GM18505 (cell line): ENCODE measurements at regions not wholly inside any gene's neighbourhood (a gene's known extent, or its start where the extent isn't known, plus 50 kb on each side); places are given as distances from the start of the nearest gene placed in this dataset.
"Not testable (repeated sequence)": the region's sequence is repeated elsewhere in the genome, so short reads cannot be mapped to it uniquely, and the experiment has no call there.

Experiments used
- ATAC-seq: cut with Tn5 transposase; IDR thresholded peaks from one replicate; pipeline ENCODE4 v1.9.1; 2021; ENCODE audit not compliant: unreplicated experiment
- POLR2A ChIP-seq: IDR thresholded peaks from 4 replicates; pipeline ENCODE4 v1.6.1; 2011; ENCODE audit warnings: borderline replicate concordance; ENCODE audit not compliant: insufficient read depth, insufficient read length; ENCODE audit errors: extremely low read depth

GRCh38 chr1:228939881-228940392 is 204.7 kb downstream of the RHOU start:
- TF ChIP-seq POLR2A = no peak
- no peak for ATAC-seq

DNA sequence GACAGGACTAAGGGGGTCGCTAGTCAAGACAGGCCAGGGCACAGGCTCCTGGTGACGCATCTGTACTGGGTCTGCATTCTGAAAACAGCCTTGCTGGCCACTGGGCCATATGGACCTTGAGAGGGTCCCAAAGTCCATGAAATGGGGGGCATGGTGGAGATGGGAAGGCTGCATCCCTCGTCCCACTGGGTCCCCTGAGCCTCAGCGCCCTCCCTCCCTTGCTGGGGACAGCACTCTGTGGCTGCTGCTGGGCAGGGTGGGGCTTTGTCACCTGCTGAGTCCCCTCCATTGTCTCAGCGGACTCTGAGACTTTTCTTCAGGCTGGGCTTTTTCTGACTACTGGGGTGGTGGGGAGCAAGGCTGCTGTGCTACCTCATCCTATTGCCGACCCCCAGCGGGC is 205.2 kb downstream of the RHOU start:
- TF ChIP-seq POLR2A = no peak
- ATAC-seq = no peak

GRCh38 chr1:228940926-228941325 is 205.6 kb downstream of the RHOU start:
- TF ChIP-seq POLR2A = no peak
- no peak for ATAC-seq

DNA sequence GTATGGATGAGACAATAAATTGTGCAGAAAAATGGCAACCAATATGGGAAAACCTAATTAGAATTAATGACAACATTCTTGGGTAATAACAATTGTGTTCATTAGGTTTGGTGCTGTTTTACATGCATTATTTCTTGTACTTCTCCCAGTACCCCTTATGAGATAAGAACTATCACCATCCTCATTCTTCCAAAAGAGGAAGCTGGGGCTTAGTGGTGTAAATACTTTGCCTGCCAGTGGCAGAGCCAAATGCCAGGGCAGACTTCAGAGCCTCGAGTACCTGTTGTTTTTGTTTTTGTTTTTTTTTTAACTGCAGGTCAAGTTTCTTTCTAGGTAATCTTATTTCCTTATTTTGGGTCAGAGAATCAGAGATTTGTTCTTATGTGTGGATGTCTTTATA is 206.4 kb downstream of the RHOU start:
- no peak for ATAC-seq
- TF ChIP-seq POLR2A = no peak

DNA sequence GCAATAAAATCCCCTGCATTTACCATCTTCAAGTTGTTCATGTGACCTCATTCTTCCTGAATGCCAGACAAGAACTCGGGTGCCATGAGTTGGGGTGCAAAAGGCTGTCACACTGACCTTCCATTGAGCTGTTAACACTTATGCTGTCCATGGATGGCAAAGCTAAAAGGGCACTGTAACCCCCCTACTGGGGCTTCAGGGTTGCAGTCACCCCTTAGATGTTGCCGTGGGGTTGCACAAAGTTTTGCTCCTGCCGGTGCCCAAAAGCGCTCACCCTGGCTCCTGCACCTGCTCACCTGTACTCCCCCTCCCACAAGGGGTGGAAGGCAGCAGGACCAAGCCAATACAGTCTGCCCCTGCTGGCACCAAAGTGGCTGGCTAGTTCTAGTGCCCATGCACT is 208.2 kb downstream of the RHOU start:
- no peak for TF ChIP-seq POLR2A
- no peak for ATAC-seq

GRCh38 chr1:228944296-228944695 is 209.0 kb downstream of the RHOU start:
- no peak for TF ChIP-seq POLR2A
- no peak for ATAC-seq

DNA sequence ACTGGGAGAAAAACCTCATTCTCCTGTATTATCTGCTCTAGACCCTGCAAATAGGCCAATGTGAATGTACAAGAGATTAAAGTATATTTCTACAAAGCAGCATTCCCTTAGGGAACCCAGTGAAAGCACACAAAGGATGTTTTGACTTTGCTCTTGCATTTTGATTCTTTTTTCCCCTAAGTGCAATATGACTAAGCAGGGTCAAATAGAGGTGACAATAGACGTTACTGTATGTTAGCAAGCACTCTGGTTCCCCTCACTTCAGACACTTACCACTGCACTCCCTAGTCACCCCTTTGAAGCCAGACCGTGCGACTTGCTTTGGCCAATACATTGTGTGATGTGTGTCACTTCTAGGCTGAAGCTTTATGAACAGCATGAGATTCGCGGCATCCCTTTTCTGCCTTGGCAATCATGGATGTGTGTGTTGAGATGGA is 209.7 kb downstream of the RHOU start:
- ATAC-seq = no peak
- no peak for TF ChIP-seq POLR2A

DNA sequence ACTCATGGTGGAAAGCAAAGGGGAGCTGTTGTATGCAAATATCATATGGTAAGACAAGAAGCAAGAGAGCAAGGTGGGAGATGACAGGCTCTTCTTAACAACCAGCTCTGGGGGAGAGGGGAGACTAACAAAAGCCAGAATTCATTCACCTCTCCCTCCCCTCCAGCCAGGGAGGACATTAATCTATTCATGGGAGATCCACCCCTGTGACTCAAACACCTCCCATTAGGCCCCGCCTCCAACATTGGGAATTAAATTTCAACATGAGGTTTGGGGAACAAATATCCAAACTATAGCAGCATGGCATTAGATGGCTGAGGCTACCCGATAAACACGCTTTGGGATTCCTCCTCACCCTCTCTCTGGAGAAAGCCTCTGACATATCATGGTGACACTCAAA is 210.6 kb downstream of the RHOU start:
- no peak for ATAC-seq

DNA sequence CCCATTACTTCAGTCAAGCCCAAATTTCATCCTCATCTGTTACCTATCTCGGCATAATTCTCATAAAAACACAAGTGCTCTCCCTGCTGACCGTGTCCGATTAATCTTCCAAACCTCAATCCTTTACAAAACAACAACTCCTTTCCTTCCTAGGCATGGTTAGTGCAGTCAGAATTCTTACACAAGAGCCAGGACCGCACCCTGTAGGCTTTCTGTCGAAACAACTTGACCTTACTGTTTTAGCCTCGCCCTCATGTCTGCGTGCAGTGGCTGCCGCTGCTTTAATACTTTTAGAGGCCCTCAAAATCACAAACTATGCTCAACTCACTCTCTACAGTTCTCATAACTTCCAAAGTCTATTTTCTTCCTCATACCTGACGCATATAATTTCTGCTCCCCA is 214.3 kb downstream of the RHOU start:
- ATAC-seq = not testable (repeated sequence)

More for the DNA sequence above, 210.6 kb downstream of the RHOU start:
- no peak for TF ChIP-seq POLR2A

- ATAC-seq = no peak
- no peak for TF ChIP-seq POLR2A
Measured at GRCh38 chr1:228953207-228953606, 217.9 kb downstream of the RHOU start.

GRCh38 chr1:228953808-228954207 is 218.5 kb downstream of the RHOU start:
- not testable (repeated sequence) for ATAC-seq

DNA sequence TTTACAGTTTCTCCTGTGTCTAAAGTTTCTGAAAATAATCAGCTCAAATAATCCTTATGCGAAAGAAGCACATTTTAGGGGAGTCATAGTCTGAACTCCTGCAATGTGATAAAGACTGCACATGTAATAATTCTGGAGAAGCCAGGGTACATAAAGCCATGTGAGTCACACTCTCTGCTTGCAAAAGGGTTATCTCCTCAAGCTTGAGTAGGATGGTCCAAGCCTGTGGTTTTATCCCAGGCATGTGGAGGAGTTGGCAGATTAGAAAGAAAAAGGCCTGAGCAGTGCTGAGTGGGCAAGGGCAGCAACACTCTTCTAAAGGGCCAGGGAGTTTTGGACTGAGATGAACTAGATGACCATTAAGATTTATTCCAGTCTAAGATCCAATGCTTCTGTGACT is 220.4 kb downstream of the RHOU start:
- no peak for ATAC-seq

GRCh38 chr1:228956864-228957263 is 221.6 kb downstream of the RHOU start:
- no peak for TF ChIP-seq POLR2A
- ATAC-seq = no peak

More for the DNA sequence above, 220.4 kb downstream of the RHOU start:
- no peak for TF ChIP-seq POLR2A

DNA sequence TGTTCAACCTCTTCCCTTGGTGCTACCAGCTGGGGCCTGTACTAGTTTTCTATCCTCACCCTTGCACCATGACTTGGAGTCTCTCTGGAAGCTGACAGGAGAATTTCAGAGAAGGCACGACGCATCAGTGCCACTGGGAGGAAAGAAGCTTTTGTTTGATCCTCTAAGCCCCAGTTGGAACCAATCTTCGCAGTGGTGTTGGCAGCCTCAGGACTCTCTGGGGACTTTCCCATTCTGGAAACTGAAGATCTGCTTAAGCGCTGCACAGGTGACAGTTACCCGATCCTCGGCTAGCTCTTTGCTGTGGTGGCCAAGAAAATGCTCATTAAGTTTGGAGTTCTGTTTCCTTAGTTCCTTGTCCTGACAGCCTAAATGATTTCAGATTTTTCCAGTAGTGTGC is 222.3 kb downstream of the RHOU start:
- no peak for ATAC-seq
- no peak for TF ChIP-seq POLR2A

DNA sequence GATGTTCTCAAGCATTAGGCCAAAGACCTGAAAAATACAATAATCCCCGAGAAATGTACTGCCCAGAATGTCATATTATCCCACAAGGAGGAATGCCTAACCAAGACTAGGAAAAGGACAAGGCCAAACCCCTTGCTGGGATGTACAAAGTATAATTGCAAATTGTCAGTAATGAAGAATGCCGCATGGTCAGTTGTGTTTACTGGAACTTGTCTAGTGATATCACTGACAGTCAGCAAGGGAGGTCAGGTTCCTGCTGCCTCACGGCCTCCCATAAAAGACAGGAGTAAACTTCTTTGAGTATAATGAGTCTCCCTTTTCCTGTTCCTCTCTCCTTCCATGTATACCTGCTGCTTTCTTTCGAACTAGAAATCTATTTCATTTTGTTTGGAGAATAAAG is 222.8 kb downstream of the RHOU start:
- TF ChIP-seq POLR2A = no peak
- no peak for ATAC-seq
